ENCODE measurements at regions not wholly inside any gene's neighbourhood (a gene's known extent, or its start where the extent isn't known, plus 50 kb on each side); places are given as distances from the start of the nearest gene placed in this dataset.

- TF ChIP-seq CTCF (IDR thresholded peaks at IDR 0.05; ENCODE audit: low read length) = no peak
- TF ChIP-seq EZH2 (IDR thresholded peaks at IDR 0.05; ENCODE audit: borderline replicate concordance, low read length) = no peak
These were observed 599.5 kb upstream of the NRSN1 start for GRCh38 chr6:23526526-23526925.

Measured in OCI-LY1 (cell line).